ENCODE measurements at regions not wholly inside any gene's neighbourhood (a gene's known extent, or its start where the extent isn't known, plus 50 kb on each side); places are given as distances from the start of the nearest gene placed in this dataset.
"Not testable (repeated sequence)": the region's sequence is repeated elsewhere in the genome, so short reads cannot be mapped to it uniquely, and the experiment has no call there.

GRCh38 chr4:49510238-49510637, 524.2 kb downstream of the CWH43 start:
- H3K4me3 ChIP-seq (replicated peaks; ENCODE audit: low read depth, low read length) = not testable (repeated sequence)
- peak; percentile 4 for DNase-seq (ENCODE audit: low read depth)

GRCh38 chr4:49511353-49511752, 525.3 kb downstream of the CWH43 start:
- peak; percentile 10 for DNase-seq (ENCODE audit: low read depth)
- not testable (repeated sequence) for H3K4me3 ChIP-seq (replicated peaks; ENCODE audit: low read depth, low read length)

GRCh38 chr4:49511881-49512491, 525.9 kb downstream of the CWH43 start:
- DNase-seq (ENCODE audit: low read depth) = peak; percentile 16
- not testable (repeated sequence) for H3K4me3 ChIP-seq (replicated peaks; ENCODE audit: low read depth, low read length)

GRCh38 chr4:49512641-49513545, 526.8 kb downstream of the CWH43 start:
- peak; percentile 8 for DNase-seq (ENCODE audit: low read depth)
- not testable (repeated sequence) for H3K4me3 ChIP-seq (replicated peaks; ENCODE audit: low read depth, low read length)

- DNase-seq (ENCODE audit: low read depth) = not testable (repeated sequence)
Measured at GRCh38 chr4:49513546-49514115, 527.6 kb downstream of the CWH43 start.

GRCh38 chr4:49514171-49514699, 528.2 kb downstream of the CWH43 start:
- peak; percentile 8 for DNase-seq (ENCODE audit: low read depth)
- H3K4me3 ChIP-seq (replicated peaks; ENCODE audit: low read depth, low read length) = not testable (repeated sequence)

More at GRCh38 chr4:49513546-49514115, 527.6 kb downstream of the CWH43 start:
- H3K4me3 ChIP-seq (replicated peaks; ENCODE audit: low read depth, low read length) = not testable (repeated sequence)

- not testable (repeated sequence) for H3K4me3 ChIP-seq (replicated peaks; ENCODE audit: low read depth, low read length); DNase-seq (ENCODE audit: low read depth)
Measured at GRCh38 chr4:49514841-49515240, 528.8 kb downstream of the CWH43 start.

GRCh38 chr4:49515241-49515640, 529.2 kb downstream of the CWH43 start:
- not testable (repeated sequence) for DNase-seq (ENCODE audit: low read depth); H3K4me3 ChIP-seq (replicated peaks; ENCODE audit: low read depth, low read length)

GRCh38 chr4:49516096-49516495, 530.0 kb downstream of the CWH43 start:
- not testable (repeated sequence) for DNase-seq (ENCODE audit: low read depth); H3K4me3 ChIP-seq (replicated peaks; ENCODE audit: low read depth, low read length)

- no peak for TF ChIP-seq CTCF (IDR thresholded peaks at IDR 0.05; ENCODE audit: low read length, missing control alignments)
- H3K4me3 ChIP-seq (replicated peaks; ENCODE audit: low read depth, low read length) = no peak overlapping the region
- DNase-seq (ENCODE audit: low read depth) = no peak
Measured at GRCh38 chr4:49516796-49517195, 530.7 kb downstream of the CWH43 start.

- not testable (repeated sequence) for DNase-seq (ENCODE audit: low read depth); H3K4me3 ChIP-seq (replicated peaks; ENCODE audit: low read depth, low read length)
Measured at GRCh38 chr4:49517485-49518205, 531.6 kb downstream of the CWH43 start.

- not testable (repeated sequence) for DNase-seq (ENCODE audit: low read depth); H3K4me3 ChIP-seq (replicated peaks; ENCODE audit: low read depth, low read length)
Measured at GRCh38 chr4:49519150-49520035, 533.3 kb downstream of the CWH43 start.

GRCh38 chr4:49523816-49524765, 538.0 kb downstream of the CWH43 start:
- H3K4me3 ChIP-seq (replicated peaks; ENCODE audit: low read depth, low read length); DNase-seq (ENCODE audit: low read depth): not testable (repeated sequence)

- not testable (repeated sequence) for DNase-seq (ENCODE audit: low read depth); H3K4me3 ChIP-seq (replicated peaks; ENCODE audit: low read depth, low read length)
Measured at GRCh38 chr4:49558916-49559676, 573.0 kb downstream of the CWH43 start.
